ENCODE measurements at regions not wholly inside any gene's neighbourhood (a gene's known extent, or its start where the extent isn't known, plus 50 kb on each side); places are given as distances from the start of the nearest gene placed in this dataset.

DNA sequence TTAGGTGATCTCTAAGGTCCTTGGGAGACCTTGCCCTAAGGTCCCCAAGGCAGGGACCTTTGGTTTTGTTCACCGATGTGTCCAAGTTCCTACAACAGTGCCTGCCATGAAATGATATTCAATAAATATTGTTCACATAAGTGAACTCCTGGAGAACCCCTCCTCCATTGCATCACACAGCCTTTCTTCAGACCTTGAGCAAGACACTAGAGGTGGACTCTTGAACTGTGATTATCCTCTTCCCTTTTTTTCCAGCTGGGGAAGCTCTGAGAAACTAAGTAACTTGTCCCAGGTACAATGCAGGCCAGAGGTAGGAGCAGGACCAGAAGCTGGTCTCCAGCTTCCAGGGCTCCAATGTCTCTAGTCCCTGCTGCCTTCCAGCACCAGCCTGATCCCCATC lies 76.6 kb upstream of the LMO1 start:
- no peak for DNase-seq

DNA sequence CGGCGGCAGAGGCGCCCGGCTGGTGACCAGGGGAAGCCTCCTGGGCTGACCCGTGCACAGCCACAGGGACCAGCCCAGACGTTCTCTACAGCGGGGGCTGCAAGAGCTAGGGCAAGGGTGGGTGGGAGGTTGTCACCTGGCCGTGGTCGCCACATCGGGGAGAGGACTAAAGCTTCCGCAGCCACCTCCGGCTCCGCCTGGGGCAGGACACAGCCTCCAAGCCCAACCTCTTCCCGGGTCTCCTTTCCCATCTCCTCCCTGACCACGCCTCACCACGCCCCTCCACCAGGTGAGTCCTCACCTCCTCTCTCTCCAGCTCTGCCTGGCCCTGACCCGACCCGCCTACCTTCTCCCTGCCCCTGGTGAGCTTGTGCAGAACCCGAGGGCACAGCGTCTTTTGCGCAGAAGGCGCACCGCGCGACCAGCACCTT lies 75.9 kb upstream of the LMO1 start:
- DNase-seq = no peak

- no peak for DNase-seq
Observed at GRCh38 chr11:8338138-8338537, 74.5 kb upstream of the LMO1 start.

GRCh38 chr11:8337130-8337795 lies 73.6 kb upstream of the LMO1 start:
- no peak for DNase-seq

DNA sequence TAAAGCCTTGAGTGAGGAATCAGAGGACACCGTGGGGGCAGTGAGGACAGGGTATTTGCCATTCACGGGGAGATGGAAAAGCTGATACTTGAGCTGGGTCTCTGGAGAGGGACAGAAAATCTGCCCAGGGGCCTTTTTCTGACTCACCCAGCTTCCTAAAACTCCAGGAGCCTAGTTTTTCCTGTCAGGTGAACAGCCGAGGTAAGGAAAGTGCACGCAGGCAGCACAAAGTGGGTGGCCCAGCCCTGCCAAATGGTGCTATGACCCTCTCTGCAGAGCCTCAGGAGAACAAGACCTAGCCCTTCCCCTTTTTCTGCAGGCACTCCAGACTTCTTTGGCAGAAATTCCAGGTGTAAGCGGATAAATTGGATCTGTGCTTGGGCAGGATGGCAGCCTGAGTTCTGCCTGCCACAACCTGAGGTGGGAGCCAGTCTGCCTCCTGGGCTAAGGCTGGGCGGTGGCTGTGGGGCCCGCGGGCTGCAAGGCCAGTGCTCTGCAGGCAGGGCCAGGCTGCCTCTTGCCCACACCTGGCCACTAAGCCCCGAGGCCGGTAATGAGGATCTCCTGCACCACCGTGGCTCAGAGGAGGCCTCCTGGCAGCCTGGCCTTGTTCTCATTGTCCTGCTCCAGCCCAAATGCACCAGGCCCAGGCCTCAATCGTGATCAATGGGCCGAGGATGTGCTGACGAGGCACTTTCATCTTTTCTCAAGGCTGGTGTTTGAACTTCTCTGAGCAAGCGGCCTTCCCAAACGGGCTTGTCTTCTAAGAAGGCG lies 72.9 kb upstream of the LMO1 start:
- DNase-seq = no peak

- no peak for DNase-seq
Observed at GRCh38 chr11:8335683-8336082, 72.0 kb upstream of the LMO1 start.

DNA sequence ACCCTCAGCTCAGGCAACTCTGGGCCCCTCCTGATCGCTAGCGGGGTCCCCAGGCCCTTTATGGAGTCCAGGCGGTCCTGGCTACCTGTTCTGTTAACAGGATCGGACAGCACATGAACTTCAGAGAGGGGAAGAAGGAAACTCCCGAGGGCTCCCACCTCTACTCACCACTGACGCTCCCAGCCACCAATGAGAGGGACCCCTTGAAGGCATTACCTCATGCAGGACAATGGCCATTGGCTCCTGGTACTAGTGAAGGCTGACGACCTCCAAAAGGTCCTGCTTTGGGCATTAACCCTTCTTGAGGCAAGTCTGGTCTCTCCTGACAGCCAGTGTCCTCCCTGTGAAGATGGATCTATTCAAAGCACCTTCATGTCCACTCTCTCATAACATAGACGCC lies 71.5 kb upstream of the LMO1 start:
- no peak for DNase-seq

DNA sequence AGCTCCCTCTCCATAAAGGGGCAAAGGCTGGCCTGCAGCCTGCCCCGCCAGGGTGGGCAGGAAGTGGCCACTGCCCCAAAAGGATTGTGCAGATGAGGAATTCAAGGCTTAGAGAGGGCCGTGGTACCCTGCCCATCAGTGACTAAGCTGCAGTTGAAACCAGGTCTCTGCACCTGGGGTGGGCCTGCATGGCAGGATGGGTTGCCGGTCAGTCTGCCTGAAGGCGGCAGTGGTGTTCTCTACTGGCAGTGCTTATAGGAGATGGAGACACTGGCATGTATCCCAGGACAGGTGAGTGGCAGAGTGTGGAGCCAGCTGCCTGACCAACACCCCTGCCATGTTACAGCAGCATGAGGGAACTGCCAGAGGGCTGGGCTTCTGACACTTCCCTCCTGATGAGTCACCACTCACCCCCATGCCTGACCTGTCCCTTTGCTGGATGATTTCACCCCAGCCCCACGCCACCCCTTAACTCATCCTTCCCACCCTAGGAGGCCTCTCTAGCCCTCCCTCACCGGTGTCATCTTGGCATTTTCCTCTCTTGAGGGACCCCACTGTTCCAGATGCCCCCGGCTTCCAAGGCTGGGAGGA lies 70.2 kb upstream of the LMO1 start:
- DNase-seq = no peak

DNA sequence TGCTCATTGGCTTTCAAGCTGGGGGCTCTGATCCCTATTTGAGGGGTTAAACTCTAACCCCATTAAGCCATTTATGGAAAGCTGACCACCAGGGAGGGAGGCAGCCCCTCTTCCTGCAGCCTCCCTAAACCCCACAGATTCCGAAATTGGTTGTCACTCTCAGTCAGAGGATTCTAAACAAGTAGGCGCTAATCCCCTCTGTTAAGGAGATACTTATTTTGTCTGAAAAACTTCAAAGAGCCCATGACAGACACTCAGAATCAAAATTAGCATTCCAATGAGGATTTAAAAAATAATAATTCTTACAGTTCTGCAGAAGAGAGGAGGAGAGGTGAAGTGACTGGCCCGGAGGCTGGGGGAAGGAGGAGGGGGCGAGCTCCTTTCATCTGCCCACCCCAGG lies 69.7 kb upstream of the LMO1 start:
- no peak for DNase-seq

GRCh38 chr11:8332891-8333290 lies 69.2 kb upstream of the LMO1 start:
- no peak for DNase-seq

GRCh38 chr11:8332196-8332595 lies 68.5 kb upstream of the LMO1 start:
- DNase-seq = peak; percentile 46

DNA sequence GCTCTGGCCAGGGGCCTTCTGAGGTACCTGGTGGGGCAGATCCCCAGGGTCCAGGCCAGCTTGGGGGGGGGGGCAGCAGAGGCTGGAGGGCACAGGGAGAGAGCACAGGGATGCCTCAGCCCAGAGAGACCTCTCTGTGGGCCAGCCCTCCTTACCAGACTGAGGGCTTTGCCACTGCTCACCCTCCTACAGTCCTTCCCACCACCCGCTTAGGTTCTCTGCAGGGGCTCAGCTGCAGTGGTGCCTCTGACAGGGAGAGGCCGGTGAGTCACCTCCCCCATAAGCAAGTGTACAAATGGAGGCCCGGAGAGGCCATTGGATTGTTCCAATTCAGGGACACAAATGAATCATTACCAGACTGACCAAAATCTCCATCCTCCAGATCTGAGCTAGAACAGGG lies 68.1 kb upstream of the LMO1 start:
- no peak for DNase-seq

DNA sequence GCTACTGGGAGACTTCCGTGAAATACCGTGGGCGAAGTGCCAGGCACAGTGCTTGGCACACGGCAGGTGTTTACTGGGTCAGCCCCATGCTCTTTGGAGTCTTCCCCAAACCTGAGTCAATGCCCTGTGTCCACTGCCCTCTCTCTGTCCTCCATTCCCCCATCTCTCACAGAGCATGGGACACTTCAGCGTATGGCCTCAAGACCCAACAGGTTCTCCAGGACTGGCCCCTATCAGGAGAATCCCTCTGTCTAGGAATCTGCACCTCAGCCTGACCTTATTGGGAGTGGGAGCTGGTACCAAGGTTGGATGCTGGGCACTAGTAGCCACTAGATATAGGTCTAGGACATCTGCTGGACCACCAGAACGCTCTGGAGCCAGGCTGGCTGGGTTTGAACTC lies 67.2 kb upstream of the LMO1 start:
- no peak for DNase-seq

- DNase-seq = no peak
Observed at GRCh38 chr11:8330404-8330803, 66.7 kb upstream of the LMO1 start.

- DNase-seq = no peak
Observed at GRCh38 chr11:8329847-8330361, 66.2 kb upstream of the LMO1 start.

GRCh38 chr11:8329336-8329735 lies 65.7 kb upstream of the LMO1 start:
- no peak for DNase-seq

- peak; percentile 61 for DNase-seq
Observed at GRCh38 chr11:8328848-8329330, 65.2 kb upstream of the LMO1 start.

- DNase-seq = no peak
Observed at GRCh38 chr11:8328231-8328794, 64.6 kb upstream of the LMO1 start.

DNA sequence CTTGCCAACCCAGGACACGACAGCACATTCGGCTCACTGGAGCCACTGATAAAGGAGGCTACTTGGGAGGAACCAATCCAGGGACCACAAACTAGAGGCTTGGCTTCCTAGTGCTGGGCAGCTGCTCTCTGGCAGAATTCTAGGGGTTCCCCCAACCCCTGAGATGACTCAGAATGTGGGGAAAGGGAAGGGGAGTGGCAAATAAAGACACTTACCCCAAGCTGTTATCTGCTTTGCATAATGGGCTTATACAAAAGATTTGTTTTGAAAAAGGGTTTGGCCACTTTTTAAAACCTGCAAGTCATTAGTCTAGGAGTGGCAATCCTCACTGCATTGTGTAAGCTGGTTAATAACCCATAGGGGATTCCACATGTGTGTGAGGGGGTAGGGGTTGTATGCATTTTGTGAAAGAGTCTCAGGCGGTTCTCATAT lies 64.1 kb upstream of the LMO1 start:
- no peak for DNase-seq

GRCh38 chr11:8326337-8326736 lies 62.7 kb upstream of the LMO1 start:
- DNase-seq = no peak

DNA sequence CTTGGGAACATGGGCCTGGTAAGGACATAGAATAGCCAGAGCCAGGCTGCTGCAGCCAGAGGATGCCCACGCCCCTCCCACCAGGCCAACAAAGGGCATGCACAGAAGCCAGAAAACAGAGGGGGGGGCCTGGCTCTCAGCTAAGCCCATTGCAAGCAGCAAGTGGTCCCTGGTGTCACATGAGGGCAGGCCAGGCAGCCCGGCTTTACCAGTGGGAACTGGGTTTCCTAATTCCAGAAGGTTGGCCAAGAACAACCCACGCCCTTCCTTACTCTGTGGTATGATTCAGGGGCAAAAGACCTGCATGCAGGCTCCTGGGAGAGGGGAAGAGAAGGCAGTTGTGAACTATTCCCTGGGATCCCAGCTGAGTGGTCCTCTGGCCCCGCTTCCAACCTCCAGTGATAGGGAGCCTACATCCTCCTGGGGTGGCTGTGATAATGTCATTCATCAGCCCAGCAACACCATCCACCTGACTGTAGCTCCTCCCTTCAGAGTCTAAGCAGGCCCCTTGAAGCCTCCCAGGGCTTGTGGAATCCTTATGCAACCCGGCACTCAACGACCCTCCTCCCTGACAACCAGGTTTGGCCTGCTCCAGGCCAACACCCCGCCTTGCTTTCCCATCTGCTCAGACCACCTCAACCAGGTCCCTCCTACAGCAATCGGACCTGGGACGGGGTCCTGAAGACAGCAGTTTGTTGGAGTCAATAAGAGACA lies 62.1 kb upstream of the LMO1 start:
- DNase-seq = no peak

DNA sequence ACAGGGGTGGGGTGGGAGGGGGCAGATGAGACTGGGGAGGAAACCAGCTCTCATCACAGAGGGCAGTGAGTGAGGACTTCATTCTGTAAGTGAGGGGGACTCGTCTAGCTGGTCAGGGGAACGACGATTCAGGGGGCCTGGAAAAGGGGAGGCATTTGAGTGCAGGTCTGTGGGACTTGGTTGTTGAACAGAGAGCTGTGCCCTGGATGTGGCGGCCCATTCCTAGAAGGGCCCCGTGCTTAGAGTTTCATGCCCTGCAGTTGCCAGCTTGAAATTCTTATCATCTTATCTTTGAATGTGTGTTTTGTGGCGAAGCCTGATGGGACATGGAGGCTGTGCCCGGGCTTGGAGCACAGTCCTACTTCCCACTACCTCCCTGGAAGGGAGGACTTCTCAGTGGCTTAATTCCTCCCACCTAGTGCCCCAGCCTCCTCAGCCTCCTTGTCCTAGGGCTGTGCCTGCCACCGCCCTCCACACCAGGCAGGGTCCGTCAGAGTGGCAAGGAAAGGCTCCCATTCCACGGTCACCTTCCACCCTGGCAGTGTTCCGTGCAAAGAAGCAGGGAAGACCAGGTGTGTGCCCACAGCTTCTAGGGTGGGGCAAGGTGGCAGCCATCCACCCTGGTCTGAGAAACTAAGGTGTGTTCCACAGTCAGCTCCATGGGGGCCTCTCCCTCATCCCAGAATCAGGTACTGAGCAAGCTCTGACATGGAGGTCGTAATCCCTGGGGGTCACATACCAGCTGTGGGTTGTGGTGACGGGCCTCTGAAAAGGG lies 59.7 kb upstream of the LMO1 start:
- DNase-seq = no peak
